PFSK-1 (cell line): ENCODE measurements at regions not wholly inside any gene's neighbourhood (a gene's known extent, or its start where the extent isn't known, plus 50 kb on each side); places are given as distances from the start of the nearest gene placed in this dataset.

ENCODE experiments used
- FOXP2 ChIP-seq: optimal IDR thresholded peaks from 2 replicates; pipeline ENCODE3; 2011; ENCODE audit warnings: borderline replicate concordance, control low read depth, inconsistent platforms; ENCODE audit not compliant: insufficient read depth; ENCODE audit errors: extremely low read length, extremely low read depth
- POLR2AphosphoS5 ChIP-seq: IDR thresholded peaks from 2 replicates; pipeline ENCODE4 v1.6.1; 2012; ENCODE audit warnings: low read depth, mild to moderate bottlenecking, control low read depth, low read length, moderate library complexity
- SIN3A ChIP-seq: IDR thresholded peaks from 2 replicates; pipeline ENCODE4 v1.6.1; 2012; ENCODE audit warnings: mild to moderate bottlenecking, low read length, moderate library complexity, borderline replicate concordance; ENCODE audit not compliant: insufficient read depth
- TAF1 ChIP-seq: IDR thresholded peaks from 2 replicates; pipeline ENCODE4 v1.6.1; 2012; ENCODE audit warnings: low read length, control low read depth, borderline replicate concordance; ENCODE audit not compliant: insufficient read depth
- TF ChIP-seq, protein P1 (sequence below), 2 experiments: IDR thresholded peaks; 2 replicates each; pipeline versions ENCODE4 v1.6.1 to v1.8.0; 2011 to 2012; ENCODE audit warnings: low read depth in 2 of 2, low read length in 2 of 2, control low read depth in 1 of 2, inconsistent platforms in 1 of 2, mild to moderate bottlenecking in 1 of 2, moderate library complexity in 1 of 2; ENCODE audit not compliant: insufficient read depth in 1 of 2

DNA sequence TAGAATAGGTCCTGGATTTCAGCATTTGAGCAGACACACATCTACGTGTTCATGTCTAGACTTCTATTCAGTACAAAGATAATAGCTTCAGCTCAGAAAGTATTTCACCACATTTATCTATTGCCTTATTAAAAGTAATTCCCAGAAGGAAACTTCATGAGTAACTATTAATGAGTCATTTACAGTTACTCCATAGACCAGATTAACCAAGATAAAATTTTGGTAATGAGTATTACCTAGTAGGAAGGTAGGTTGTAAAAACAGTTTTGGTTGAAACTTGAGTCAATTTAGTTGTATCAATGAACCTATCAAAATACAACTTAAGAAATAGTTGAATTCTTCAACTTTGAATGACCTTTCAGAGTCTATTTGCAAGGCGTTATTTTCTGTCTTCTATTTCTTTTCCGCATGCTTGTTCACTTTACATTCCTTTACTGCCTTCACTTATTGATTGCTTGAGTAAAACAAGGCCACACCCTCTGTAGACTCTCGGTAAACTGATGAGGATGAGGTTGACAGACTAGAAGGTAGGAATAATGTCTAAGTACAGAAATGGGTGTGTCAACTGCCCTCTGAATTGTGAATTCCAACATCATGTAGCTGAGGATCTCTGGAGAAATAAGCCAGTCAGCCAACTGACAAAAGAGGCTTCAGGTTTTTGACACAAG lies 1165.6 kb upstream of the ZEB2 start:
- TF ChIP-seq, protein P1, sequence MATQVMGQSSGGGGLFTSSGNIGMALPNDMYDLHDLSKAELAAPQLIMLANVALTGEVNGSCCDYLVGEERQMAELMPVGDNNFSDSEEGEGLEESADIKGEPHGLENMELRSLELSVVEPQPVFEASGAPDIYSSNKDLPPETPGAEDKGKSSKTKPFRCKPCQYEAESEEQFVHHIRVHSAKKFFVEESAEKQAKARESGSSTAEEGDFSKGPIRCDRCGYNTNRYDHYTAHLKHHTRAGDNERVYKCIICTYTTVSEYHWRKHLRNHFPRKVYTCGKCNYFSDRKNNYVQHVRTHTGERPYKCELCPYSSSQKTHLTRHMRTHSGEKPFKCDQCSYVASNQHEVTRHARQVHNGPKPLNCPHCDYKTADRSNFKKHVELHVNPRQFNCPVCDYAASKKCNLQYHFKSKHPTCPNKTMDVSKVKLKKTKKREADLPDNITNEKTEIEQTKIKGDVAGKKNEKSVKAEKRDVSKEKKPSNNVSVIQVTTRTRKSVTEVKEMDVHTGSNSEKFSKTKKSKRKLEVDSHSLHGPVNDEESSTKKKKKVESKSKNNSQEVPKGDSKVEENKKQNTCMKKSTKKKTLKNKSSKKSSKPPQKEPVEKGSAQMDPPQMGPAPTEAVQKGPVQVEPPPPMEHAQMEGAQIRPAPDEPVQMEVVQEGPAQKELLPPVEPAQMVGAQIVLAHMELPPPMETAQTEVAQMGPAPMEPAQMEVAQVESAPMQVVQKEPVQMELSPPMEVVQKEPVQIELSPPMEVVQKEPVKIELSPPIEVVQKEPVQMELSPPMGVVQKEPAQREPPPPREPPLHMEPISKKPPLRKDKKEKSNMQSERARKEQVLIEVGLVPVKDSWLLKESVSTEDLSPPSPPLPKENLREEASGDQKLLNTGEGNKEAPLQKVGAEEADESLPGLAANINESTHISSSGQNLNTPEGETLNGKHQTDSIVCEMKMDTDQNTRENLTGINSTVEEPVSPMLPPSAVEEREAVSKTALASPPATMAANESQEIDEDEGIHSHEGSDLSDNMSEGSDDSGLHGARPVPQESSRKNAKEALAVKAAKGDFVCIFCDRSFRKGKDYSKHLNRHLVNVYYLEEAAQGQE (IDR thresholded peaks at IDR 0.05; ENCODE audit: insufficient read depth in 1 of 2, low read depth in 2 of 2, low read length in 2 of 2), result no peak
- TF ChIP-seq POLR2AphosphoS5 (no peak), TAF1 (no peak), FOXP2 (no peak), SIN3A (no peak)
